ENCODE measurements at regions not wholly inside any gene's neighbourhood (a gene's known extent, or its start where the extent isn't known, plus 50 kb on each side); places are given as distances from the start of the nearest gene placed in this dataset.

DNA sequence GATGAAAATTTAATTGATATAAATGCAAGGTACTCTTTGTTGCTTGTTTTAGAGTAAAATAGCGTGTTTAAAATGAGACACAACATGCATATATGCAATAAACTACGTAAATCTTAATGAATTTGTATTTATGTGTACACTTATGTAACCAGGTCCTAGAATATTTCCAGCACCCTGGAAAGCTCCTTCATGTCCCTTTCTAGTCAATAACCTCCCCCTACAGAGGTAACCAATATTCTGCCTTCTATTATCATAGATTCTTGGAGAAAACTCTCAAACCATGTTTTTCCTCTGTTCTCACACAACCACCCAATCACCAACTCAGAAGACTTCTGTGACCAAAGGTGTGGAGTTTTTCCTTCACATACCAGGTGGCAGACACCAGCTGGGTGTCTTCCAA is 79.6 kb upstream of the THUMPD2 start:
- TF ChIP-seq POLR2A (IDR thresholded peaks at IDR 0.05) = no peak
- TF ChIP-seq, protein P1, sequence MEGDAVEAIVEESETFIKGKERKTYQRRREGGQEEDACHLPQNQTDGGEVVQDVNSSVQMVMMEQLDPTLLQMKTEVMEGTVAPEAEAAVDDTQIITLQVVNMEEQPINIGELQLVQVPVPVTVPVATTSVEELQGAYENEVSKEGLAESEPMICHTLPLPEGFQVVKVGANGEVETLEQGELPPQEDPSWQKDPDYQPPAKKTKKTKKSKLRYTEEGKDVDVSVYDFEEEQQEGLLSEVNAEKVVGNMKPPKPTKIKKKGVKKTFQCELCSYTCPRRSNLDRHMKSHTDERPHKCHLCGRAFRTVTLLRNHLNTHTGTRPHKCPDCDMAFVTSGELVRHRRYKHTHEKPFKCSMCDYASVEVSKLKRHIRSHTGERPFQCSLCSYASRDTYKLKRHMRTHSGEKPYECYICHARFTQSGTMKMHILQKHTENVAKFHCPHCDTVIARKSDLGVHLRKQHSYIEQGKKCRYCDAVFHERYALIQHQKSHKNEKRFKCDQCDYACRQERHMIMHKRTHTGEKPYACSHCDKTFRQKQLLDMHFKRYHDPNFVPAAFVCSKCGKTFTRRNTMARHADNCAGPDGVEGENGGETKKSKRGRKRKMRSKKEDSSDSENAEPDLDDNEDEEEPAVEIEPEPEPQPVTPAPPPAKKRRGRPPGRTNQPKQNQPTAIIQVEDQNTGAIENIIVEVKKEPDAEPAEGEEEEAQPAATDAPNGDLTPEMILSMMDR (IDR thresholded peaks at IDR 0.05) = no peak
